ENCODE measurements at regions not wholly inside any gene's neighbourhood (a gene's known extent, or its start where the extent isn't known, plus 50 kb on each side); places are given as distances from the start of the nearest gene placed in this dataset.

GRCh38 chr1:233482388-233482787, 131.5 kb upstream of the KCNK1 start:
- H3K9me3 ChIP-seq = no peaks in the 10 kb centered on the region
- no peak for TF ChIP-seq CTCF (IDR thresholded peaks at IDR 0.05)

GRCh38 chr1:233485385-233485784, 128.5 kb upstream of the KCNK1 start:
- TF ChIP-seq CTCF (IDR thresholded peaks at IDR 0.05) = no peak
- intact Hi-C loops (cut with DNase I) = no loop called here
- H3K27me3 ChIP-seq = peaks cover 0 to 3% (median 0%) of the 10 kb centered on the region in 7 donors
- no peak for ATAC-seq
- H3K9me3 ChIP-seq = peaks cover 0 to 6% (median 0%) of the 10 kb centered on the region in 11 donors
- H3K36me3 ChIP-seq = no peaks in the 10 kb centered on the region
- no peak overlapping the region for H3K27ac ChIP-seq
- H3K4me1 ChIP-seq = no peaks in the 10 kb centered on the region
- H3K4me3 ChIP-seq = no peak overlapping the region
- DNase-seq = no peak

More at GRCh38 chr1:233482388-233482787, 131.5 kb upstream of the KCNK1 start:
- no peak overlapping the region for H3K27ac ChIP-seq
- intact Hi-C loops (cut with DNase I) = no loop called here
- DNase-seq (no peak), ATAC-seq (no peak)
- no peaks in the 10 kb centered on the region for H3K36me3 ChIP-seq
- H3K27me3 ChIP-seq = peaks cover 0 to 6% (median 0%) of the 10 kb centered on the region in 7 donors
- 85 to 96% methylated on average over 3 of the region's 3 CpGs for WGBS, 2 donors
- no peaks in the 10 kb centered on the region for H3K4me1 ChIP-seq
- no peak overlapping the region for H3K4me3 ChIP-seq

- 61 to 67% methylated on average over 3 of the region's 3 CpGs for WGBS, 2 donors
- DNase-seq (no peak), ATAC-seq (no peak)
- Histone ChIP-seq H3K9me3 (peaks cover 0 to 6% (median 0%) of the 10 kb centered on the region in 11 donors), H3K4me1 (no peaks in the 10 kb centered on the region), H3K27me3 (peaks cover 0 to 3% (median 0%) of the 10 kb centered on the region in 7 donors), H3K4me3 (no peak overlapping the region), H3K36me3 (no peaks in the 10 kb centered on the region), H3K27ac (no peak overlapping the region)
- intact Hi-C loops (cut with DNase I) = no loop called here
- TF ChIP-seq CTCF (IDR thresholded peaks at IDR 0.05) = no peak
Observed at GRCh38 chr1:233485809-233486398, 128.0 kb upstream of the KCNK1 start.

- Histone ChIP-seq H3K36me3 (no peaks in the 10 kb centered on the region), H3K4me3 (no peak overlapping the region), H3K9me3 (peaks cover 0 to 6% (median 0%) of the 10 kb centered on the region in 11 donors), H3K4me1 (no peaks in the 10 kb centered on the region), H3K27ac (no peak overlapping the region), H3K27me3 (peaks cover 0 to 8% (median 0%) of the 10 kb centered on the region in 7 donors)
- TF ChIP-seq CTCF (IDR thresholded peaks at IDR 0.05) = no peak
- intact Hi-C loops (cut with DNase I) = no loop called here
- DNase-seq = no peak
- no peak for ATAC-seq
Observed at GRCh38 chr1:233487408-233487807, 126.5 kb upstream of the KCNK1 start.
